ENCODE measurements at regions not wholly inside any gene's neighbourhood (a gene's known extent, or its start where the extent isn't known, plus 50 kb on each side); places are given as distances from the start of the nearest gene placed in this dataset.

DNA sequence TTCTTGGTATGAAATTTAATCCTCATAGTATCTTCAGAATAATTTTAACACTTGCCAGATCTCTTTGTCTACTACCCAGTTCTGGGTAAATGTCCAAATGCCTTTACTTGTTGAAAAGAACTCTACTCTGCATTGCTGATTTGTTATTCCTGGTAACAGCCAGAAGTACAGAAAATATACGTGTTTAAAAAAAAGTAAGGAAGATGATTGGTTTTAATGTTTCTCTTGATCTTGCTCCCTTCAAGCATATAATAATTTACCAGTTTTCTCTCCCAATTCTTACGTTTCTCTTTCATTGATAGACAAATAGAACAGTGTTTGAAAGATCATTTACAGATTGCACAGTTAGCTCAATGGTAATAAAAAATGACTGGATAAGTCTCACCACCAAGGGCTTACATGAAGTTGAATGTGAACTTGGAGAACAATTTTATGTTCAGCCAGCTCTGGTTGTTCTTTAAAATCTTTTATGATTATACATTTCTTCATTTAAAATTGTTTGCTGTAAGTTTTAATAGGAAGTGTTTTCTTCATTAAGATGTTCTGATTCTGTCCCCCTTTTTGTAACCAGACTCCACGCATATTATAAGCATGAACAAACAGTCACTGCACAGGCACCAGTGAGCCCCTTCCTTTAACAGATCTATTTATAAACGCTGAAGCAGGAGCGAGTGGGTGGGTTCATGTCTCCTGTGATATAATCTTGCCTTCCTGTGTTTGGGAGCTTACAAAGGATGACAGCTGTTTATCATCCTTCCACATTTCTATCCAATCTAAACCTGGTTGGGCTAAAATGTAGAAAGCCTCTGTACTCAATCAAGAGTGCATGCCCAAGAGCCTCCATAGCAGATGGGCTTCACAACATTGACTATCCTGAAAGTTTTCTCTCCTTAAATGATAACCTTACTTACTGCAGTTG lies 299.5 kb downstream of the PRL start:
- POLR2A ChIA-PET: no interaction called here

GRCh38 chr6:21998582-21998981 lies 298.3 kb downstream of the PRL start:
- Mint-ChIP-seq H3K27ac (no peak overlapping the region), H3K4me3 (no peak overlapping the region), H3K9me3 (no peaks in the 10 kb centered on the region), H3K4me1 (peaks cover 0 to 7% (median 0%) of the 10 kb centered on the region in 3 donors), H3K36me3 (no peaks in the 10 kb centered on the region), H3K27me3 (no peaks in the 10 kb centered on the region)
- no peaks in the 10 kb centered on the region for H3K27me3 ChIP-seq (replicated peaks in 1 of 2; ENCODE audit: control insufficient read depth in 2 of 2, extremely low read depth in 1 of 2, insufficient read depth in 2 of 2, low read length in 1 of 2)
- ChIA-PET POLR2A (no interaction called here), CTCF (interaction anchor here in 1 of 2 donors (0.6 kb wide), 1 partner anchor 1484 kb away, joined by 3 read pairs; no protein-coding TSS in a partner anchor)
- no peak overlapping the region for H3K4me3 ChIP-seq (ENCODE audit: control insufficient read depth in 1 of 2, extremely low read depth in 1 of 2, low read length in 1 of 2)
- H3K27ac ChIP-seq (ENCODE audit: low read length): no peak overlapping the region
- no peaks in the 10 kb centered on the region for H3K36me3 ChIP-seq (ENCODE audit: control insufficient read depth in 2 of 2, extremely low read depth in 1 of 2, insufficient read depth in 1 of 2, low read length in 1 of 2)
- peaks cover 0 to 39% of the 10 kb centered on the region in 2 experiments for H3K4me1 ChIP-seq (ENCODE audit: control insufficient read depth in 1 of 2, extremely low read depth in 1 of 2, insufficient read depth in 2 of 2, low read length in 2 of 2)
- ATAC-seq (replicated peaks in 1 of 4) (no peak), DNase-seq (no peak)
- H3K9me3 ChIP-seq: no peaks in the 10 kb centered on the region

More for the DNA sequence above, 299.5 kb downstream of the PRL start:
- Histone ChIP-seq H3K4me1 (ENCODE audit: control insufficient read depth in 1 of 2, extremely low read depth in 1 of 2, insufficient read depth in 2 of 2, low read length in 2 of 2) (peaks cover 0 to 44% of the 10 kb centered on the region in 2 experiments), H3K27me3 (replicated peaks in 1 of 2; ENCODE audit: control insufficient read depth in 2 of 2, extremely low read depth in 1 of 2, insufficient read depth in 2 of 2, low read length in 1 of 2) (no peaks in the 10 kb centered on the region), H3K36me3 (ENCODE audit: control insufficient read depth in 2 of 2, extremely low read depth in 1 of 2, insufficient read depth in 1 of 2, low read length in 1 of 2) (no peaks in the 10 kb centered on the region), H3K27ac (ENCODE audit: low read length) (no peak overlapping the region), H3K4me3 (ENCODE audit: control insufficient read depth in 1 of 2, extremely low read depth in 1 of 2, low read length in 1 of 2) (no peak overlapping the region), H3K9me3 (no peaks in the 10 kb centered on the region)
- Mint-ChIP-seq H3K27ac (no peak overlapping the region), H3K4me3 (no peak overlapping the region), H3K4me1 (peaks cover 0 to 7% (median 0%) of the 10 kb centered on the region in 3 donors), H3K9me3 (no peaks in the 10 kb centered on the region), H3K36me3 (no peaks in the 10 kb centered on the region), H3K27me3 (peaks cover 0 to 2% of the 10 kb centered on the region in 2 donors)
- ATAC-seq (replicated peaks in 1 of 4): no peak
- CTCF ChIA-PET: no interaction called here
- WGBS (ENCODE audit: insufficient coverage): no CpG with 5 or more reads among the region's 5 CpGs
- no peak for DNase-seq

- WGBS (ENCODE audit: insufficient coverage): 85% methylated on average over 2 of the region's 6 CpGs
- H3K27ac ChIP-seq (ENCODE audit: low read length): no peak overlapping the region
- no peak overlapping the region for H3K4me3 Mint-ChIP-seq
- H3K4me1 Mint-ChIP-seq: peaks cover 0 to 7% (median 0%) of the 10 kb centered on the region in 3 donors
- H3K36me3 ChIP-seq (ENCODE audit: control insufficient read depth in 2 of 2, extremely low read depth in 1 of 2, insufficient read depth in 1 of 2, low read length in 1 of 2): no peaks in the 10 kb centered on the region
- DNase-seq (no peak), ATAC-seq (replicated peaks in 1 of 4) (no peak)
- no peak overlapping the region for H3K27ac Mint-ChIP-seq
- no peaks in the 10 kb centered on the region for H3K9me3 Mint-ChIP-seq
- no peaks in the 10 kb centered on the region for H3K9me3 ChIP-seq
- POLR2A ChIA-PET: no interaction called here
- H3K27me3 Mint-ChIP-seq: no peaks in the 10 kb centered on the region
- H3K36me3 Mint-ChIP-seq: no peaks in the 10 kb centered on the region
- no peak overlapping the region for H3K4me3 ChIP-seq (ENCODE audit: control insufficient read depth in 1 of 2, extremely low read depth in 1 of 2, low read length in 1 of 2)
- CTCF ChIA-PET: no interaction called here
- peaks cover 0 to 37% of the 10 kb centered on the region in 2 experiments for H3K4me1 ChIP-seq (ENCODE audit: control insufficient read depth in 1 of 2, extremely low read depth in 1 of 2, insufficient read depth in 2 of 2, low read length in 2 of 2)
- no peaks in the 10 kb centered on the region for H3K27me3 ChIP-seq (replicated peaks in 1 of 2; ENCODE audit: control insufficient read depth in 2 of 2, extremely low read depth in 1 of 2, insufficient read depth in 2 of 2, low read length in 1 of 2)
These were observed 297.8 kb downstream of the PRL start for GRCh38 chr6:21999012-21999528.

GRCh38 chr6:21999741-22000140 lies 297.1 kb downstream of the PRL start:
- H3K4me3 Mint-ChIP-seq: no peak overlapping the region
- WGBS (ENCODE audit: insufficient coverage): 60% methylated on average over 1 of the region's 1 CpG
- DNase-seq (no peak), ATAC-seq (replicated peaks in 1 of 4) (no peak)
- CTCF ChIA-PET: no interaction called here
- no peaks in the 10 kb centered on the region for H3K27me3 Mint-ChIP-seq
- Histone ChIP-seq H3K9me3 (no peaks in the 10 kb centered on the region), H3K36me3 (ENCODE audit: control insufficient read depth in 2 of 2, extremely low read depth in 1 of 2, insufficient read depth in 1 of 2, low read length in 1 of 2) (no peaks in the 10 kb centered on the region), H3K4me1 (ENCODE audit: control insufficient read depth in 1 of 2, extremely low read depth in 1 of 2, insufficient read depth in 2 of 2, low read length in 2 of 2) (peaks cover 0 to 34% of the 10 kb centered on the region in 2 experiments), H3K27me3 (replicated peaks in 1 of 2; ENCODE audit: control insufficient read depth in 2 of 2, extremely low read depth in 1 of 2, insufficient read depth in 2 of 2, low read length in 1 of 2) (no peaks in the 10 kb centered on the region), H3K27ac (ENCODE audit: low read length) (no peak overlapping the region), H3K4me3 (ENCODE audit: control insufficient read depth in 1 of 2, extremely low read depth in 1 of 2, low read length in 1 of 2) (no peak overlapping the region)
- POLR2A ChIA-PET: no interaction called here
- H3K4me1 Mint-ChIP-seq: peaks cover 0 to 7% (median 0%) of the 10 kb centered on the region in 3 donors
- no peak overlapping the region for H3K27ac Mint-ChIP-seq
- H3K9me3 Mint-ChIP-seq: no peaks in the 10 kb centered on the region
- no peaks in the 10 kb centered on the region for H3K36me3 Mint-ChIP-seq

GRCh38 chr6:22001396-22002027 lies 295.3 kb downstream of the PRL start:
- Histone ChIP-seq H3K27me3 (replicated peaks in 1 of 2; ENCODE audit: control insufficient read depth in 2 of 2, extremely low read depth in 1 of 2, insufficient read depth in 2 of 2, low read length in 1 of 2) (no peaks in the 10 kb centered on the region), H3K4me3 (ENCODE audit: control insufficient read depth in 1 of 2, extremely low read depth in 1 of 2, low read length in 1 of 2) (no peak overlapping the region), H3K9me3 (no peaks in the 10 kb centered on the region), H3K36me3 (ENCODE audit: control insufficient read depth in 2 of 2, extremely low read depth in 1 of 2, insufficient read depth in 1 of 2, low read length in 1 of 2) (no peaks in the 10 kb centered on the region), H3K27ac (ENCODE audit: low read length) (no peak overlapping the region), H3K4me1 (ENCODE audit: control insufficient read depth in 1 of 2, extremely low read depth in 1 of 2, insufficient read depth in 2 of 2, low read length in 2 of 2) (peaks cover 0 to 30% of the 10 kb centered on the region in 2 experiments)
- WGBS (ENCODE audit: insufficient coverage): no CpG with 5 or more reads among the region's 2 CpGs
- H3K27me3 Mint-ChIP-seq: no peaks in the 10 kb centered on the region
- ChIA-PET POLR2A (no interaction called here), CTCF (no interaction called here)
- H3K4me1 Mint-ChIP-seq: peaks cover 0 to 7% (median 0%) of the 10 kb centered on the region in 3 donors
- no peak overlapping the region for H3K4me3 Mint-ChIP-seq
- H3K9me3 Mint-ChIP-seq: no peaks in the 10 kb centered on the region
- ATAC-seq (replicated peaks in 1 of 4): no peak
- DNase-seq: no peak
- H3K27ac Mint-ChIP-seq: no peak overlapping the region
- H3K36me3 Mint-ChIP-seq: no peaks in the 10 kb centered on the region

DNA sequence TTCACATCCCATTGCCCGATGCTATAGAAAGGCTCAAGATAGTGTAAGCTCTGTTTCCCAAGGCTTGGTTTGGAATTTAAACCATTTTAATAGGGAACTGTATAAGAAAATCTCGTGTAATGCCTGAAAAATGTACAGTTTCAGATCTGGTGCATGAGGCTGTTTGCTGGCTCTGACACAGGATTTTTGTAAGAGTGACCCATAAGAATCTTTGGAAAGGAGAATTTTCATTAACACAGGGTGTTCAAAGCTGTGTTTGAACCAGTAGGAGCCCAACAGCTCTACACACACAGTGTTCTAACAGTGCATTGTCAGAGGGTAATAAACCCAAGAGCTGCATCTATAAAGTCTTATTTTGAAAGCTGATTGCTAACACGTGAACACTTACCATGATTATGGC lies 293.5 kb downstream of the PRL start:
- no peaks in the 10 kb centered on the region for H3K9me3 ChIP-seq
- DNase-seq: no peak
- no peak overlapping the region for H3K27ac ChIP-seq (ENCODE audit: low read length)
- no peaks in the 10 kb centered on the region for H3K9me3 Mint-ChIP-seq
- H3K36me3 Mint-ChIP-seq: no peaks in the 10 kb centered on the region
- ChIA-PET POLR2A (no interaction called here), CTCF (no interaction called here)
- H3K4me3 ChIP-seq (ENCODE audit: control insufficient read depth in 1 of 2, extremely low read depth in 1 of 2, low read length in 1 of 2): no peak overlapping the region
- WGBS (ENCODE audit: insufficient coverage): 64% methylated on average over 1 of the region's 3 CpGs
- H3K27me3 Mint-ChIP-seq: no peaks in the 10 kb centered on the region
- H3K4me1 Mint-ChIP-seq: no peaks in the 10 kb centered on the region
- no peak overlapping the region for H3K4me3 Mint-ChIP-seq
- H3K27ac Mint-ChIP-seq: no peak overlapping the region
- no peaks in the 10 kb centered on the region for H3K27me3 ChIP-seq (replicated peaks in 1 of 2; ENCODE audit: control insufficient read depth in 2 of 2, extremely low read depth in 1 of 2, insufficient read depth in 2 of 2, low read length in 1 of 2)
- H3K4me1 ChIP-seq (ENCODE audit: control insufficient read depth in 1 of 2, extremely low read depth in 1 of 2, insufficient read depth in 2 of 2, low read length in 2 of 2): peaks cover 0 to 12% of the 10 kb centered on the region in 2 experiments
- ATAC-seq (replicated peaks in 1 of 4): no peak
- H3K36me3 ChIP-seq (ENCODE audit: control insufficient read depth in 2 of 2, extremely low read depth in 1 of 2, insufficient read depth in 1 of 2, low read length in 1 of 2): no peaks in the 10 kb centered on the region

All from T-cell (primary cell).